CMK (cell line): ENCODE measurements at regions not wholly inside any gene's neighbourhood (a gene's known extent, or its start where the extent isn't known, plus 50 kb on each side); places are given as distances from the start of the nearest gene placed in this dataset.

Source experiments
- DNase-seq: peaks from one replicate; pipeline ENCODE4 v3.0.0-alpha.2; 2010; ENCODE audit warnings: low read depth

GRCh38 chr2:78601113-78601512, 424.4 kb upstream of the REG3G start:
- DNase-seq = no peak

- no peak for DNase-seq
These were observed 422.6 kb upstream of the REG3G start for GRCh38 chr2:78602862-78603261.

GRCh38 chr2:78606895-78607294, 418.6 kb upstream of the REG3G start:
- no peak for DNase-seq

- no peak for DNase-seq
These were observed 410.8 kb upstream of the REG3G start for GRCh38 chr2:78614726-78615125.

GRCh38 chr2:78615956-78616355, 409.5 kb upstream of the REG3G start:
- DNase-seq = no peak

- DNase-seq = no peak
These were observed 391.1 kb upstream of the REG3G start for GRCh38 chr2:78634425-78634824.

- no peak for DNase-seq
These were observed 380.6 kb upstream of the REG3G start for GRCh38 chr2:78644854-78645253.

- DNase-seq = no peak
These were observed 378.8 kb upstream of the REG3G start for GRCh38 chr2:78646533-78647364.

- DNase-seq = no peak
These were observed 376.9 kb upstream of the REG3G start for GRCh38 chr2:78648558-78648957.

- no peak for DNase-seq
These were observed 370.6 kb upstream of the REG3G start for GRCh38 chr2:78654941-78655340.

- DNase-seq = no peak
These were observed 348.4 kb upstream of the REG3G start for GRCh38 chr2:78676921-78677696.

- no peak for DNase-seq
These were observed 347.7 kb upstream of the REG3G start for GRCh38 chr2:78677774-78678173.

GRCh38 chr2:78681386-78681785, 344.1 kb upstream of the REG3G start:
- DNase-seq = no peak

GRCh38 chr2:78682781-78683180, 342.7 kb upstream of the REG3G start:
- no peak for DNase-seq

GRCh38 chr2:78686625-78687153, 338.8 kb upstream of the REG3G start:
- no peak for DNase-seq

GRCh38 chr2:78699696-78700095, 325.8 kb upstream of the REG3G start:
- no peak for DNase-seq

GRCh38 chr2:78701546-78701945, 324.0 kb upstream of the REG3G start:
- DNase-seq = no peak

- no peak for DNase-seq
These were observed 317.6 kb upstream of the REG3G start for GRCh38 chr2:78707776-78708386.

GRCh38 chr2:78710632-78711375, 314.7 kb upstream of the REG3G start:
- DNase-seq = no peak

GRCh38 chr2:78715293-78715692, 310.2 kb upstream of the REG3G start:
- no peak for DNase-seq

GRCh38 chr2:78718024-78718423, 307.5 kb upstream of the REG3G start:
- no peak for DNase-seq

GRCh38 chr2:78718473-78718872, 307.0 kb upstream of the REG3G start:
- DNase-seq = no peak
